PC-3 (cell line): ENCODE measurements at regions not wholly inside any gene's neighbourhood (a gene's known extent, or its start where the extent isn't known, plus 50 kb on each side); places are given as distances from the start of the nearest gene placed in this dataset.
A peak's percentile ranks its signal among the peaks of the same experiment; 100 is the strongest.

Source experiments
- ATAC-seq: fragments of 200-7000 bp; cut with Tn5 transposase; 2 replicates; pipeline ENCODE4 v1.9.1; 2020; ENCODE audit warnings: mild to moderate bottlenecking, moderate library complexity
- BruUV-seq: library from RNA; stranded (reverse); fragments of 400-500 nt; replicated peaks from 2 replicates; lab custom pipeline; 2021; lab: Mats Ljungman, UMichigan
- CTCF ChIA-PET: fragments of 300-600 bp; sonication (Branson Sonifier 250); formaldehyde crosslinking; loops from one replicate; lab custom pipeline; 2022; ENCODE audit warnings: antibody characterized with exemption; lab: Charles Lee
- POLR2A ChIA-PET: fragments of 300-600 bp; sonication (Branson Sonifier 250); formaldehyde crosslinking; loops from one replicate; lab custom pipeline; 2022; ENCODE audit warnings: antibody characterized with exemption; ENCODE audit not compliant: unreplicated experiment; lab: Charles Lee
- DNase-seq: peaks from one replicate; pipeline ENCODE4 v3.0.0-alpha.2; 2015
- H2AFZ ChIP-seq: fragments of 300-600 bp; sonication (generic); 2 replicates; pipeline ENCODE4 v1.6.0; 2016; ENCODE audit warnings: antibody characterized with exemption, low read length
- H3F3A ChIP-seq: fragments of 300-600 bp; sonication (generic); one replicate; pipeline ENCODE4 v1.6.0; 2017; ENCODE audit warnings: antibody characterized with exemption, low read length, control low read depth, mild to moderate bottlenecking; ENCODE audit not compliant: unreplicated experiment
- H3K27ac ChIP-seq: fragments of 300-600 bp; sonication (generic); 2 replicates; pipeline ENCODE4 v1.5.1; 2016; ENCODE audit warnings: mild to moderate bottlenecking, low read length
- H3K27me3 ChIP-seq: fragments of 300-600 bp; sonication (generic); 2 replicates; pipeline ENCODE4 v1.6.1; 2016; ENCODE audit warnings: low read length, mixed read lengths
- H3K36me3 ChIP-seq: fragments of 300-600 bp; sonication (generic); 2 replicates; pipeline ENCODE4 v1.6.1; 2016; ENCODE audit warnings: low read depth, mixed run types, low read length, mixed read lengths
- H3K4me1 ChIP-seq: fragments of 300-600 bp; sonication (generic); 2 replicates; pipeline ENCODE4 v1.5.1; 2016; ENCODE audit warnings: low read length; ENCODE audit not compliant: insufficient read depth
- H3K4me2 ChIP-seq: fragments of 300-600 bp; sonication (generic); 2 replicates; pipeline ENCODE4 v1.6.0; 2016; ENCODE audit warnings: low read length
- H3K4me3 ChIP-seq: fragments of 300-600 bp; sonication (generic); 2 replicates; pipeline ENCODE4 v1.5.1; 2016; ENCODE audit warnings: mild to moderate bottlenecking, low read length, mixed read lengths
- H3K79me2 ChIP-seq: fragments of 300-600 bp; sonication (generic); 2 replicates; pipeline ENCODE4 v1.6.1; 2017; ENCODE audit warnings: low read length, mixed read lengths
- H3K9ac ChIP-seq: fragments of 300-600 bp; sonication (generic); 2 replicates; pipeline ENCODE4 v1.6.0; 2016; ENCODE audit warnings: mild to moderate bottlenecking, low read length
- H3K9me2 ChIP-seq: fragments of 300-600 bp; sonication (generic); replicated peaks from 2 replicates; pipeline ENCODE4 v1.6.1; 2016; ENCODE audit warnings: mixed run types, low read length, mixed read lengths
- H3K9me3 ChIP-seq: fragments of 300-600 bp; sonication (generic); 2 replicates; pipeline ENCODE4 v1.6.1; 2016; ENCODE audit warnings: low read length, mixed read lengths
- H4K20me1 ChIP-seq: fragments of 300-600 bp; sonication (generic); 2 replicates; pipeline ENCODE4 v1.6.1; 2016; ENCODE audit warnings: low read length, mixed read lengths
- EZH2 ChIP-seq: fragments of 300-600 bp; sonication (generic); IDR thresholded peaks from one replicate; pipeline ENCODE4 v1.6.1; 2017; ENCODE audit warnings: antibody characterized with exemption, mild to moderate bottlenecking, low read length; ENCODE audit not compliant: unreplicated experiment
- EZH2phosphoT487 ChIP-seq: fragments of 300-600 bp; sonication (generic); IDR thresholded peaks from 2 replicates; pipeline ENCODE4 v1.6.1; 2018; ENCODE audit warnings: mild to moderate bottlenecking, antibody characterized with exemption, low read length, borderline replicate concordance
- intact Hi-C: fragments of 100-400 bp; cut with micrococcal nuclease; formaldehyde crosslinking; loops from 2 replicates; pipeline ENCODE4 v1.9.0; 2023
- TF ChIP-seq, protein P1 (sequence below): fragments of 300-600 bp; sonication (generic); conservative IDR thresholded peaks from 2 replicates; pipeline ENCODE4 v1.5.1; 2017; ENCODE audit warnings: antibody characterized with exemption, low read depth, mild to moderate bottlenecking, low read length

DNA sequence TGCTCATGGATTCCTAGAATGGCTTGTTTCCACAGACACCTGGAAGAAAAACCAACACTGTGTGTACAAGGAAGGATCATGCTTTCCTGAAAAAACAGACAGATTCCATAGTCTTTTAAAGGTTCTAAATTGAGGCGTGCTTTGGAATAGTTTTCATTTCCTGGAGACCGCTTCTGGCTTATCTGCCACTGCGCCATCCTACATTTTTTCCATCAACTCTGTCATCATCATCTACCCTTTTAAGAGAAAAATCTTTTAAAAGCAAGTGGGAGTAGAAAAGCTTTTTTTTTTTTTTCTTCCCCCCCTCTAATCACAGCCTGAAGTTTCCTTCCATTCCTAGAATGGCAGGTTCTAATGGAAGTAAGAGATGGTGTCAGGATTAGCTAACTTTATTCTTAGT lies 379.4 kb upstream of the C2CD4B start:
- H3K9me3 ChIP-seq: no peaks in the 10 kb centered on the region
- ChIA-PET CTCF (no interaction called here), POLR2A (no interaction called here)
- no peaks in the 10 kb centered on the region for H3K36me3 ChIP-seq
- no peaks in the 10 kb centered on the region for H3K9me2 ChIP-seq
- DNase-seq (no peak), ATAC-seq (no peak)
- H3K27ac ChIP-seq: no peak overlapping the region
- H3K4me3 ChIP-seq: no peak overlapping the region
- no peaks in the 10 kb centered on the region for H3K27me3 ChIP-seq
- no peaks in the 10 kb centered on the region for H3K79me2 ChIP-seq
- H3K4me2 ChIP-seq: no peak overlapping the region
- no peak overlapping the region for H3K9ac ChIP-seq
- no peaks in the 10 kb centered on the region; the same call in 1 of the 2 replicates for H3K4me1 ChIP-seq
- no peaks in the 10 kb centered on the region for H4K20me1 ChIP-seq
- no peak overlapping the region for H2AFZ ChIP-seq
- intact Hi-C loops: no loop called here
- TF ChIP-seq, protein P1, sequence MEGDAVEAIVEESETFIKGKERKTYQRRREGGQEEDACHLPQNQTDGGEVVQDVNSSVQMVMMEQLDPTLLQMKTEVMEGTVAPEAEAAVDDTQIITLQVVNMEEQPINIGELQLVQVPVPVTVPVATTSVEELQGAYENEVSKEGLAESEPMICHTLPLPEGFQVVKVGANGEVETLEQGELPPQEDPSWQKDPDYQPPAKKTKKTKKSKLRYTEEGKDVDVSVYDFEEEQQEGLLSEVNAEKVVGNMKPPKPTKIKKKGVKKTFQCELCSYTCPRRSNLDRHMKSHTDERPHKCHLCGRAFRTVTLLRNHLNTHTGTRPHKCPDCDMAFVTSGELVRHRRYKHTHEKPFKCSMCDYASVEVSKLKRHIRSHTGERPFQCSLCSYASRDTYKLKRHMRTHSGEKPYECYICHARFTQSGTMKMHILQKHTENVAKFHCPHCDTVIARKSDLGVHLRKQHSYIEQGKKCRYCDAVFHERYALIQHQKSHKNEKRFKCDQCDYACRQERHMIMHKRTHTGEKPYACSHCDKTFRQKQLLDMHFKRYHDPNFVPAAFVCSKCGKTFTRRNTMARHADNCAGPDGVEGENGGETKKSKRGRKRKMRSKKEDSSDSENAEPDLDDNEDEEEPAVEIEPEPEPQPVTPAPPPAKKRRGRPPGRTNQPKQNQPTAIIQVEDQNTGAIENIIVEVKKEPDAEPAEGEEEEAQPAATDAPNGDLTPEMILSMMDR: no peak
- no peak for TF ChIP-seq EZH2phosphoT487
- no peak for TF ChIP-seq EZH2
- H3F3A ChIP-seq: no peaks in the 10 kb centered on the region
- BruUV-seq: no TSS peak

DNA sequence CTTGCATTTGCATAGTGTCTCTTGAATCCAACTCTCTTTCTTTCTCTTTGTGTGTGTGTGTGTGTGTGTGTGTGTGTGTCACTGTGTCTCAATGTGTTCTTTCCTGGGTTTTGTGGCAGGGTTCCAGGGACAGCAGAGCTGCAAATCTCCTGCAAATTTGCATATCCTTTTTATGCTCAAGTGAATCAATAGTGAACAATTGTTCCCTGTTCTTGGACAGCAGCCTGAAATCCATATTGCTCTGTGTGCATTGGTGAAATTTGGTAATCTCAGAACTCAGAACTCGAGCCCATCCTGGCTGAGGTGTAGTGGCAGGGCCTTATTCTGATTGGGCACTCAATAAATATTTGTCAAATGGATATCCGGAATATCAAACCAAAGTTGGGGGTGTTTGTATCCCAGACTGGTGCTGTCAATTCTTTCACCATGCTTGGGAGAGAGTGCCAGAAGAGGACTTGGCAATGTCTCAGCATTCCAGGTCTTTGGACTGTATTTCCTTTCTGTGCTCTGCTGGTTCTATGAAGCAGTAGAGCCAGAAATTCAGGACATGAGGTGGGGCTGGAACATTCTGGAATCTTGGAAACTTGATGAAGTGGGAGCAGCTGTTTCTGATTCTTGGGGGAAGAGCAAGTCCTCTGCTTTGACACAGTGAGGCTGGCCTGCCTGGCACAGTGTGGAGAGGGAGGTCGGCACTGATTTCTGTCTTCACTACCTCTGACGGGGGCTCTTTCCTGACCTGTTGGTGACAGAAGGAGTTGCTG lies 380.6 kb upstream of the C2CD4B start:
- no peak overlapping the region for H3K4me3 ChIP-seq
- H3K4me2 ChIP-seq: no peak overlapping the region
- TF ChIP-seq EZH2phosphoT487 (no peak), EZH2 (no peak)
- TF ChIP-seq, protein P1: no peak
- DNase-seq (peak; percentile 30), ATAC-seq (no peak)
- no peaks in the 10 kb centered on the region for H3K9me2 ChIP-seq
- no peak overlapping the region for H3K27ac ChIP-seq
- H3K27me3 ChIP-seq: no peaks in the 10 kb centered on the region
- no peaks in the 10 kb centered on the region for H3K9me3 ChIP-seq
- H3K9ac ChIP-seq: no peak overlapping the region
- no peak overlapping the region for H2AFZ ChIP-seq
- no peaks in the 10 kb centered on the region for H3K79me2 ChIP-seq
- no peaks in the 10 kb centered on the region; the same call in 1 of the 2 replicates for H3K4me1 ChIP-seq
- intact Hi-C loops: no loop called here
- no peaks in the 10 kb centered on the region for H4K20me1 ChIP-seq
- ChIA-PET POLR2A (no interaction called here), CTCF (interaction anchor here (0.6 kb wide), 1 partner anchor 21 kb away, joined by 3 read pairs; no protein-coding TSS in a partner anchor)
- no peaks in the 10 kb centered on the region for H3K36me3 ChIP-seq
- BruUV-seq: no TSS peak
- H3F3A ChIP-seq: no peaks in the 10 kb centered on the region

DNA sequence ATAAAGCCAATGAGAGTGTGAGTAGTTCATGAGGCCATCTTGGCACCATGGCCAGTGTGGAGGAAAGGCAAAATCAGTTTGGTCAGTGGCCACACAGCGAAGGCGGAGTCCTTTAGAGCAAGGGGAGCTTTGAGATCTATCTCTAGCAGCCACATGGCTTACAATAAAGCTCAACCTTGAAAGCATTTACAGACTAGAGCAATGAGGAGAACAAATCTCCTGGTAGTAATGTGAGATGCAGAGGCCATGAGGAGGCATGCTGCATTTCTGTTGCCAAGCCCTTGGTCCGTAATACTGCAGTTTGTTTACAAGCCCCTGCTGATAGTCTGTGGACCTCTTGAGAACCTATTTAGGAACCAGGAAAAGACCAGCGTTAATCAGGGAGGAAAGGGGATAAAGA lies 381.5 kb upstream of the C2CD4B start:
- Histone ChIP-seq H3K9me3 (no peaks in the 10 kb centered on the region), H3K4me3 (no peak overlapping the region), H3K79me2 (no peaks in the 10 kb centered on the region), H3K36me3 (no peaks in the 10 kb centered on the region), H3K4me1 (no peaks in the 10 kb centered on the region; the same call in 1 of the 2 replicates), H4K20me1 (no peaks in the 10 kb centered on the region), H3K27me3 (no peaks in the 10 kb centered on the region), H3F3A (no peaks in the 10 kb centered on the region), H3K27ac (no peak overlapping the region), H3K9ac (no peak overlapping the region), H3K9me2 (no peaks in the 10 kb centered on the region), H3K4me2 (no peak overlapping the region), H2AFZ (no peak overlapping the region)
- CTCF ChIA-PET: no interaction called here
- intact Hi-C loops: no loop called here
- TF ChIP-seq, protein P1: no peak
- POLR2A ChIA-PET: no interaction called here
- no TSS peak for BruUV-seq
- no peak for ATAC-seq
- DNase-seq: no peak
